ENCODE measurements at regions not wholly inside any gene's neighbourhood (a gene's known extent, or its start where the extent isn't known, plus 50 kb on each side); places are given as distances from the start of the nearest gene placed in this dataset.

DNA sequence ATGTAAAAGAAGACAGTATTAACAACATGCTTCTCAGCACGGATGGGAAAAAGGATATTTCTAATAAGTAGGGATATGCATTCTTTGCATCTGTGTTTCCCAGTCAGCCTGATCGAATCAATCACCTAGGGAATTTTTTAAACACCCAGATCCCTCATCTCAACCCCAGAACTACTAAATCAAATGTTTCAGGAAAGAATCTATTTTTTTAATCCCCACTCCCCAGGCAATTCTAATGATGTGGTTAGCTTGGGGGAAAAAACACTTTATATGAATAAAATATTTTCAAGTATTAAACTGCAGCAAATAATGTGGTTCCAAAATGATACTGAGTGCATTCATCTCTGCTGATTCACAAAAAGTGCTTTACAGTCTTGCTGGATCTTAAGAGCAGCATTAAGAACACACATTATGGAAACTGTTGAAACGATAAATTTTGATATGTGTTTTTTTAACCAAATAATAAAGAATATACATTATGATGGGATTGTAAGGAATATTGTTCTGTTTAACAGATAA, 68.7 kb upstream of the GUCY1A1 start:
- TF ChIP-seq, protein P1, sequence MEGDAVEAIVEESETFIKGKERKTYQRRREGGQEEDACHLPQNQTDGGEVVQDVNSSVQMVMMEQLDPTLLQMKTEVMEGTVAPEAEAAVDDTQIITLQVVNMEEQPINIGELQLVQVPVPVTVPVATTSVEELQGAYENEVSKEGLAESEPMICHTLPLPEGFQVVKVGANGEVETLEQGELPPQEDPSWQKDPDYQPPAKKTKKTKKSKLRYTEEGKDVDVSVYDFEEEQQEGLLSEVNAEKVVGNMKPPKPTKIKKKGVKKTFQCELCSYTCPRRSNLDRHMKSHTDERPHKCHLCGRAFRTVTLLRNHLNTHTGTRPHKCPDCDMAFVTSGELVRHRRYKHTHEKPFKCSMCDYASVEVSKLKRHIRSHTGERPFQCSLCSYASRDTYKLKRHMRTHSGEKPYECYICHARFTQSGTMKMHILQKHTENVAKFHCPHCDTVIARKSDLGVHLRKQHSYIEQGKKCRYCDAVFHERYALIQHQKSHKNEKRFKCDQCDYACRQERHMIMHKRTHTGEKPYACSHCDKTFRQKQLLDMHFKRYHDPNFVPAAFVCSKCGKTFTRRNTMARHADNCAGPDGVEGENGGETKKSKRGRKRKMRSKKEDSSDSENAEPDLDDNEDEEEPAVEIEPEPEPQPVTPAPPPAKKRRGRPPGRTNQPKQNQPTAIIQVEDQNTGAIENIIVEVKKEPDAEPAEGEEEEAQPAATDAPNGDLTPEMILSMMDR (conservative IDR thresholded peaks at IDR 0.05; ENCODE audit: low read depth, low read length): no peak
- no peak for TF ChIP-seq EZH2 (IDR thresholded peaks at IDR 0.05; ENCODE audit: borderline replicate concordance, low read depth, low read length, poor library complexity, severe bottlenecking)
- no peaks in the 10 kb centered on the region for H3K36me3 ChIP-seq (ENCODE audit: insufficient read depth, low read length, poor library complexity, severe bottlenecking)
- no peak overlapping the region for H3K27ac ChIP-seq (ENCODE audit: low read depth, low read length, poor library complexity, severe bottlenecking)

GRCh38 chr4:155597281-155597680, 69.4 kb upstream of the GUCY1A1 start:
- BruUV-seq (replicated peaks): no TSS peak
- ChIA-PET POLR2A (ENCODE audit: low non-redundant PET) (no interaction called here), CTCF (no interaction called here)
- no peaks in the 10 kb centered on the region for H3K4me1 ChIP-seq (ENCODE audit: insufficient read depth, low read length, poor library complexity, severe bottlenecking)
- intact Hi-C loops (cut with micrococcal nuclease; ENCODE audit: unreplicated experiment): no loop called here
- DNase-seq (ENCODE audit: low spot score): no peak
- no peak overlapping the region for H3K27ac ChIP-seq (ENCODE audit: low read depth, low read length, poor library complexity, severe bottlenecking)
- TF ChIP-seq, protein P1 (conservative IDR thresholded peaks at IDR 0.05; ENCODE audit: low read depth, low read length): no peak
- TF ChIP-seq EZH2 (IDR thresholded peaks at IDR 0.05; ENCODE audit: borderline replicate concordance, low read depth, low read length, poor library complexity, severe bottlenecking): no peak
- H3K4me3 ChIP-seq (ENCODE audit: low read depth, low read length, poor library complexity, severe bottlenecking): no peak overlapping the region
- H3K36me3 ChIP-seq (ENCODE audit: insufficient read depth, low read length, poor library complexity, severe bottlenecking): no peaks in the 10 kb centered on the region
- no peaks in the 10 kb centered on the region for H3K9me3 ChIP-seq (ENCODE audit: low read depth, low read length, poor library complexity, severe bottlenecking)
- H3K27me3 ChIP-seq (replicated peaks; ENCODE audit: insufficient read depth, low read depth, low read length, poor library complexity): no peaks in the 10 kb centered on the region

More for the DNA sequence above, 68.7 kb upstream of the GUCY1A1 start:
- ChIA-PET CTCF (no interaction called here), POLR2A (ENCODE audit: low non-redundant PET) (no interaction called here)
- no peaks in the 10 kb centered on the region for H3K27me3 ChIP-seq (replicated peaks; ENCODE audit: insufficient read depth, low read depth, low read length, poor library complexity)
- H3K4me3 ChIP-seq (ENCODE audit: low read depth, low read length, poor library complexity, severe bottlenecking): no peak overlapping the region
- no TSS peak for BruUV-seq (replicated peaks)
- DNase-seq (ENCODE audit: low spot score): no peak
- intact Hi-C loops (cut with micrococcal nuclease; ENCODE audit: unreplicated experiment): no loop called here
- no peaks in the 10 kb centered on the region for H3K4me1 ChIP-seq (ENCODE audit: insufficient read depth, low read length, poor library complexity, severe bottlenecking)
- no peaks in the 10 kb centered on the region for H3K9me3 ChIP-seq (ENCODE audit: low read depth, low read length, poor library complexity, severe bottlenecking)

DNA sequence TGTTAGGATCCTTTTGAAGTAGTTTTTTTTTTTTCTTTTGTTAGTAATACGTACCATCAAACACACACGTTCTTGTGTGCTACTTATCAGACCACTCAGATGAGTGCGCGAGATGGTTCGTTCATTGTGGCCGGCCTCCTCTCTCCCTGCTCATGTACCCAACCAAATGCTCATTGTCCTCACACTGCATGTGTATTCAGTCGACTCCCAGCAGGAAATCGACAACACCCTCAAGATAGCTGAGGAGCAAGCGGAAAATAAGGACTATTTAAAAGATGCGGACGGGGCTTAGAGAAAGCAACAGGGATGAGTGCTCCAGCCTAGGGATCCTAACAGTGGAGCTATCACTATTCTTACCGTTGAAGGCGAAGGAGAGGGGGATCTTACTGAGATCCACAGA, 72.9 kb upstream of the GUCY1A1 start:
- Histone ChIP-seq H3K4me3 (ENCODE audit: low read depth, low read length, poor library complexity, severe bottlenecking) (no peak overlapping the region), H3K4me1 (ENCODE audit: insufficient read depth, low read length, poor library complexity, severe bottlenecking) (no peaks in the 10 kb centered on the region), H3K9me3 (ENCODE audit: low read depth, low read length, poor library complexity, severe bottlenecking) (no peaks in the 10 kb centered on the region), H3K27me3 (replicated peaks; ENCODE audit: insufficient read depth, low read depth, low read length, poor library complexity) (no peaks in the 10 kb centered on the region), H3K36me3 (ENCODE audit: insufficient read depth, low read length, poor library complexity, severe bottlenecking) (no peaks in the 10 kb centered on the region), H3K27ac (ENCODE audit: low read depth, low read length, poor library complexity, severe bottlenecking) (no peak overlapping the region)
- BruUV-seq (replicated peaks): no TSS peak
- no peak for TF ChIP-seq EZH2 (IDR thresholded peaks at IDR 0.05; ENCODE audit: borderline replicate concordance, low read depth, low read length, poor library complexity, severe bottlenecking)
- TF ChIP-seq, protein P1 (conservative IDR thresholded peaks at IDR 0.05; ENCODE audit: low read depth, low read length): no peak
- no peak for DNase-seq (ENCODE audit: low spot score)
- ChIA-PET POLR2A (ENCODE audit: low non-redundant PET) (no interaction called here), CTCF (no interaction called here)
- intact Hi-C loops (cut with micrococcal nuclease; ENCODE audit: unreplicated experiment): no loop called here
